ENCODE measurements at regions not wholly inside any gene's neighbourhood (a gene's known extent, or its start where the extent isn't known, plus 50 kb on each side); places are given as distances from the start of the nearest gene placed in this dataset.

DNA sequence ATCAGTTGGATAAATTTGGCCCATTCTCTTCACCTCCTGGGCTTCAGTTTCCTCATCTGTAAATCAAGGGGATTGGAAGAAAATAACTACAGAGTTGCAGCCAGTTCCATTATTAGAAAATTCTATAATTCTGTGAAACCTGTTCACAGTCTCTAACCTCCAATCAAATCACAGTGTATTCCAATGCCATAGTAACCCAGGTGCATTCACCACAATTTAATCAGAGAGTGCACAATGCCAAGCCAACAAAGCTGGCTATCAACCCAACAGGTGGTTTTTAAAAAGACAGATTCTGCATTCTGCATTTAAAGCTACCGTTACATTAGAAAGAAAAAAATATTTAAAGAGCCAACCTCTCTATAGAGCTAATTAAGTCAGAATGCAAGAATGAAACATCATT is 308.6 kb downstream of the RNF144A start:
- DNase-seq = no peak

DNA sequence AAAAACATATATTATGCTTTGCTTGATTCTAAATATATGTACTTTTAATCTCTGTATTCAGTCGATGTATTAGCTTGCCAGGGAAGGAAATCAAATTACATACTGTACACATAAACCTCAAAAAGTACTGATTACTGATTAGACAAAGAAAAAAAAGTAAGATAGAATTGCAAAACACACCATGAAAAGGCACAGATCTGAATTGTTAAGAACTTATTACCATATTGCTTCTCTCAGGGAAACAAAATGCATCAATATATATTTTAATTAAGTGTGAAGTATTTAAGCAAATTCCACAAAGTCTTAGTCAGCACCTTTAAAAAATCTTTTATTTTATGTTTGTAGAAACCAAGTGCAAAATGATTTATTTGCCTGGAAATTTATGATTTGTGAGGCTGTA is 309.3 kb downstream of the RNF144A start:
- DNase-seq = no peak

DNA sequence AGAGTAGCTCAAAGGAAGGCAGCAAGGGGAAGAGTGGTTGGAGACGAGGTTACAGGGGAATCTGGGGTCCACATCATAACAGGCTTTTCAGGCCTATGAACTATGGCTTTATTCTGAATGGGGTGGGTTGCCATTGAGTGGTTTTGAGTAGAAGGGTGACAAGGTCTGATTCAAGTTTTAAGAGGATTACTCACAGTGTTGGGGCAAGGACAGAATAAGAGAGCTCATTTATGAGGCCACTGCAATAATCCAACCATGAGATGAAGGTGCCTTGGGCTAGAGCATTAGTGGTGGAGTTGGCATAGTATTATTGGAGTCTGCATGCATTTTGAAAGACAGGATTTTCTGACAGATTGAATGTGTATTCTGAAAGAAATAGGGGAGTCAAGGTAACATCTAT is 315.9 kb downstream of the RNF144A start:
- no peak for DNase-seq

DNA sequence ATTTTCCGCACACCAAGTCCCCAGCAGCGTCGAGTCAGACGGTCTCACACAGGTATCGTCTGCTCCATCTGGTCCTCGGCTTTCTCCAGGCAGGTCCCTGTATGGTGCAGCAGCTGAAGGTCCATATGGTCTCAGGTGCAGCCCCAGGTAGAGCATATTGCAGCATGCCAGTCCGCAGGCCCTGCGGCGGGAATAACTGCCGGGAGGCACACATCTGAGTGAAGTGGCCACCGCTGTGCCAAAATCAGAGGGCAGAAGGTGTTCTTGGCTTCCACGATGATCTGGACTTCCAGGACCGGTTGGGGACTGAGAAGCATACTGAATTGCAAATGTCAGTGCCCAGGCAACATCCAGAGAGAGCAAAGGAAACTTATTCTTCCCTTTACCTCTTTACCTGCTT is 320.3 kb downstream of the RNF144A start:
- DNase-seq = no peak

- no peak for DNase-seq
These were observed 321.9 kb downstream of the RNF144A start for GRCh38 chr2:7239078-7239477.

GRCh38 chr2:7241041-7241745 is 324.0 kb downstream of the RNF144A start:
- no peak for DNase-seq

GRCh38 chr2:7242189-7242867 is 325.1 kb downstream of the RNF144A start:
- DNase-seq = no peak

DNA sequence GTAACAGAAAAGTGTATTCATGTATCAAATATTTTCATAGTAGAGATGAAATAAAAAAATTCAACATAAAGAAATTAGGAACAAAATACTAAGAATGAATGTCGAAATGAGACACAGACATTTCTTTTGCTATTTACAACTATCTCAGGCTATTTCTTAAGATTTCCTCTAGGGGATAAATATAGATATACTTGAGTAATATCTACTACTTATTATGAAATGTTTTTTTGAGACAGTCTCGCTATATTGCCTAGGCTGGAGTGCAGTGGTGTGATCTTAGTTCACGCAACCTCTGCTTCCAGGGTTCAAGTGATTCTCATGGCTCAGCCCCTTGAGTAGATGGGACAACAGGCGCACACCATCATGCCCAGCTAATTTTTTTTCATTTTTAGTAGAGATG is 326.1 kb downstream of the RNF144A start:
- no peak for DNase-seq

DNA sequence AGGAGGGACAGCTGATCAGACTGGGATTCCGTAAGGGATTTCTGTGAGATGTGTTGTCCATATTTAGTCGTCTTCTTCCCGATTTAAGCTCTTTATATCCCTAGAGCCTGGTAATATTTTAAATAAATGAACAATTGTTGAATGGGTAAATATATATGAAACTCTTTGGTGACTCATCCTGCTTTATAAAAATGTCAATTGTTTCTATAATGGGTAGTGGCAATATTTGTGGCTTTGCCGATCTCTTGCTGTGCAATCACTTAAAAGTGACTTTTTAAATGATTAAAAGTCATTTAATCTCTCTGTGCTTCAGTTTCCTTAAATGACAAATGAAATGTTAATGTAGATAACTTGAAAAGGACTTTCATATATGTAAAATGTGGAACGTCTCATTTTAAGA is 339.2 kb downstream of the RNF144A start:
- no peak for DNase-seq

DNA sequence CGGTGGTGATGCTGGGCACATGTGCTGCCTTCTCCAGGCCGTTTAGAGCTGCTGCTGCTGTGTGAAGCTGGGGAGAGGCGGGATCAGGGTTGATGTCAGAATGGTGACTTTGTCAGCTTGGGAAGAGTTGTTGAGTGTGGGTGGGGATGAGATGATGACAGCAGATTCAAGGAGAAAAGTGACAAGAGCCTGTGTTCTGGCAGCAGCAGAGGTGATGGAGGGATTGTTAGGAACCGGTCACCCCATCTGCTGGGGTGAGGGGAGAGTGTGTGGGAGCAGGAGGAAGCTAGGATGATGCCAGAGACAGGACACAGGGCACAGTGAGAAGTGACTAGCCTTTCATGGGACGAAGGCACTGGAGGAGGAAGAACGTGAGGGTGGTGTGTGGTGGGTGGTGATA is 345.5 kb downstream of the RNF144A start:
- no peak for DNase-seq

GRCh38 chr2:7264791-7265190 is 347.6 kb downstream of the RNF144A start:
- no peak for DNase-seq

- no peak for DNase-seq
These were observed 348.1 kb downstream of the RNF144A start for GRCh38 chr2:7265286-7265685.

DNA sequence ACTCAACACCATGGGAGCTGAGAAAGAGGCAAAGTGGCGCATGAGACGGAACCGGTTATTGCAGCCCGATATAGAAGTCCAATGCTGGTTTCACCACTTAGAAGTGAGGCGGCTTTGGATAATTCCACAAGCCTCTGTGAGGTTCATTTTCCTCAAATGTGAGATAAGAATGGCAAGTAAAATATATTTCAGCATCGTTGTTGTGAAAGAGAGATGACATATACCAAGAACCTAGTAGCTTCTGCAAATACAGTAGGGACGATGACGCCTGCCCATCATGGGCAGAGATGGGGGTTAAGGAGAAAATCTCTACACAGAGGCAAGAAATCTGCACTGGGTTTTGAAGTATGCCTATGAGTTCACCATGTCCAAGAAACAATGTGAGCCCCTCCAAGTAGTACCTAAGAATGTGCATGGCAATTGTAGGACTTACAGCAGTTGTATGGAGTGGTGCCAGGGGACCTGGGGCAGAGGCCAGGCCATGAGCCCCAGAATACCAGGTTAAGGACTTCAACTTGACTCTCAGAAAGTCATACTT is 352.0 kb downstream of the RNF144A start:
- no peak for DNase-seq

DNA sequence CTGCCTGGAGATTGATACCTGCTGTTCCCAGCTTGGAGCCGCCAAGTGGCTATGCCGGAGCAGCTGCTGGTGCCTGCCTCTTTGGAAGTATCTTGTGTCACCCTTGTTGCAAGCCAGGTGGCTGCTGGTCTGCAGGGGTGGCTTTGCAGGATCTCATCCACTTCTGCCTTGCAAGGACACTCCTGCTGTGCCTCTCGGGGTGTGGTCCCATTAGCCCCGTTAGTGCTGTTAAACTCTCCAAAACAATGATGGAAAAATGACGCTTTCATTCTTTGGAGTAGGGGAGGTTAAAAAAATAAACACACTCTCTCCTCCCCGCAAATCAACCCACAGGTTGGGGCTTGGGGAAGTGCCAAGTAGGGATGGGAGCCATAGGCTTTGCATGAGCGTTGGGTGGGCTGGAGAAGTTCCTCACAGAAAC is 352.8 kb downstream of the RNF144A start:
- DNase-seq = no peak

DNA sequence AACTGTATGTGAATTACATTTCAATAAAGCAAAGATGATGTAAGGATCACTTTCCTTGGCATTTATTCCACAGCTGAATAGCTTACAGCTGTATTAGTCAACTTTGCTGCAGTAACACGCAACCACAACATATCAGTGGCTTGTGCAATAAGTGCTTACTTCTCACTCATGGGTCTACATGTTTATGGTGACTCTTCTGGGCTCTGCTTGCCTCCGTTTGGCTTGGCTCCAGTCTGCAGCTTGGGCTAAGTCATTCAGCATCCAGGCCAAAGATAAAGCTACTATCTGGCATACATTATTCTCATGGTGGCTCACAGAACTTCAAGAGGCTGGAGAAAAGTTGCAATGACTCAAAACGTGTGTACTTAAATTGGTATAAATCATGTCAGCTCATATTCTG is 355.0 kb downstream of the RNF144A start:
- DNase-seq = no peak

GRCh38 chr2:7278984-7279383 is 361.8 kb downstream of the RNF144A start:
- DNase-seq = no peak

DNA sequence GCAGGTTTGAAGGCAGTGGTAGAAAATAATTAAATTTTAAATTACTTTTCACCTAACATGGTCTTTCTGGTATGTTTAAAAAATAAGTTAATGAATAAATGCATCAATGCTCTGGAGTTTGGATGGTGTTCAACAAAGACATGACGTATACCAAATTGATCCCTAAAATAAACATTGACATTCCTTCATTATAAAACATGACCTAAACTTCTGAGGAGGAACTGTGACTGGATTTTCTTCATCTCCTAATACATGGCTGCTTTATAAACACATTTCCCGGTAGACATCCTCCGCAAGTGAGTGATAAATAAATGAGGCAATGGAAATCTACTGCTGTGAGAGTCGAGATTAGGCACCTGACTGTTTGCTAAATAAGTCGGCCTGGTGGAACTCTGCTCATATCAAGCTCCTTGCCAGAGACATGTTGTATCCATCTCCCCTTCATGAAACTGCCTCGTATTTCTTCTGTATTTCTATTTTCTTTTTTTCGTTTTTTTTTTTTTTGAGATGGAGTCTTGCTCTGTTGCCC is 362.3 kb downstream of the RNF144A start:
- DNase-seq = no peak

- DNase-seq = no peak
These were observed 363.6 kb downstream of the RNF144A start for GRCh38 chr2:7280790-7281189.

DNA sequence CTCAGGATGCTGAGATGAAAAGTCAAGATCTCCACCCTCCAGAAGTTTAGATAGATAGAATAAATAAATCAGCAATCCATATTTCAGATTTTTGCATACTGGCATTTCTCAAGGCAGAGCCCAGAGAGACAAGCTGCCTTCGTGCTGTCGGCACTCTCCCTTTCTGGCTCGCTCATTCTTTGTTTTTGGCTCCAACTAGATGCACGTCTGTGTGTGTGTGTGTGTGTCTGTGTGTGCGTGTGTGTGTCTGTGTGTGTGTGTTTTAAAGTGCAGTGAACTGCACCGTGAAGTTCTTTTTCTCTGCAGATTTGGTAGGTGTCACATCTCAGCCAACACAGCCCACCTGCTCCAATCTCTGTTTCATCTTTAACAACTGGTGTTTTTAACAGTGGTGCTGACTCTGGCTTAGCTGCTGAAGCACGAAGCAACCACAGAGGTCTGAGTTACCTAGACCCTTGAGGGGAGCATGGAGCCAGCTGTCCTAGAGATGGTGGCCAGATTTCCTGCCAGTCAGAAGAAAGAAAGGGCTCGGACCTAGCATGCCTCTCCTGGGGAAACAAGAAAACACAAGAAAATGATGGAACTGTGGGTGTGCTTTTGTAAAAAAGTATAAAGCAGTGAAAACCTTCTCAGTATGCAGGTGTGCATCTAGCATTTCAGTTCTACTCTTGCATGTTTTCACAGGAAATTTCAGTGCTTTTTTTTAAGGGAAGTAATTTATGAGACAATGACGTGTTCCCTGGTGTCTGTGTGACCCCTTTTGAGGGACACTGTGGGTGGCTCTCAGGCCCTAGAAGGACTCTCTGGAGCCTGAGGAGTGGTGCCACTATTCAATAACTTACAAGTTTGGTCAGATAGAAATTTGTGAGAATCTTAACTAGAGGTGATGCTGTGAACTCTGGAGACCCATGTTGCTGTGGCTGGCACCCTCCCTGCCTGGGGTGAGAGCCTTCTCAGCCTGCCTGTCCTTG is 364.3 kb downstream of the RNF144A start:
- DNase-seq = no peak

GRCh38 chr2:7286120-7286519 is 368.9 kb downstream of the RNF144A start:
- DNase-seq = no peak

DNA sequence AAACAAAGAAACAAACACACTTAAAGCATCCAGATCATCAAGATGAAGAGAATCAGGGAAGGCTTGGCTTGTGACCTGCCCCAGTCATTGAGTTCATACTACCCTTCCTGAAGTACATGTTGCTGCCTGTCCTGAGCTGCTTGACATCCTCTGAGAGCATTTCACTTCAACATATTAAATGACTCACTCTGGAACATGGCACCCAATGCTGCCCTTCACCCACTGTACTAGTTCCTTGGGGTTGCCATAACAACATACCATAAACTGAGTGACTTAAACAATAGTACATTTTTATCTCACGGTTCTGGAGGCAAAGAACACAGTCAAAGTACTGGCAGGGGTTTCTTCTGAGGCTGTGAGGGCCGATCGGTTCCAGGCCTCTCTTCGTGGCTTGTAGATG is 371.3 kb downstream of the RNF144A start:
- no peak for DNase-seq

- no peak for DNase-seq
These were observed 372.5 kb downstream of the RNF144A start for GRCh38 chr2:7289697-7290096.

- no peak for DNase-seq
These were observed 375.0 kb downstream of the RNF144A start for GRCh38 chr2:7292154-7292691.

All from activated CD4-positive, alpha-beta T cell treated with anti-CD3 and anti-CD28 coated beads, Interleukin-2, amount 50 U/mL, for 1 hour (primary cell).